Body of pancreas (tissue), 4 donors: ENCODE measurements at regions not wholly inside any gene's neighbourhood (a gene's known extent, or its start where the extent isn't known, plus 50 kb on each side); places are given as distances from the start of the nearest gene placed in this dataset.
A peak's percentile ranks its signal among the peaks of the same experiment; 100 is the strongest.

Experiments used
- ATAC-seq: fragments of 150-250 bp; one replicate; pipeline ENCODE4 v1.9.1; 2016
- DNase-seq, 4 donors: peaks; one replicate each; pipeline ENCODE4 v3.0.0-alpha.2; 2019
- H3K27ac ChIP-seq, 4 donors: fragments of 200-600 bp; sonication (generic); 1 replicate in 3 of 4; 2 replicates in 1 of 4; pipeline versions ENCODE4 v1.5.1 to v1.6.1; 2016 to 2019; ENCODE audit warnings: mild to moderate bottlenecking in 1 of 4, mixed read lengths in 1 of 4, moderate library complexity in 1 of 4
- H3K27me3 ChIP-seq, 2 donors: fragments of 200-600 bp; sonication (generic); one replicate each; pipeline ENCODE4 v1.6.0; 2016; ENCODE audit warnings: mild to moderate bottlenecking in 1 of 2
- H3K36me3 ChIP-seq, 2 donors: fragments of 200-600 bp; sonication (generic); replicated peaks in 1 of 2; 2 replicates each; pipeline ENCODE4 v1.5.1; 2016; ENCODE audit warnings: low read depth in 2 of 2; ENCODE audit not compliant: insufficient read depth in 1 of 2
- H3K4me1 ChIP-seq: fragments of 200-600 bp; sonication (generic); one replicate; pipeline ENCODE4 v1.6.0; 2016
- H3K4me3 ChIP-seq, 2 donors: fragments of 200-600 bp; sonication (generic); 1 replicate in 1 of 2; 2 replicates in 1 of 2; pipeline ENCODE4 v1.5.1; 2016 to 2019
- H3K9me3 ChIP-seq, 3 donors: fragments of 200-600 bp; sonication (generic); 1 replicate in 2 of 3; 2 replicates in 1 of 3; pipeline ENCODE4 v1.5.1; 2016
- POLR2A ChIP-seq, 3 donors: fragments of 450-650 bp; IDR thresholded peaks; one replicate each; pipeline ENCODE4 v1.6.1; 2016; ENCODE audit warnings: antibody characterized with exemption in 3 of 3, mild to moderate bottlenecking in 2 of 3
- WGBS, 2 donors: methylation state at CpG; one replicate each; pipeline ENCODE4 v1.1.5; 2017; 5-methylcytosine and 5-hydroxymethylcytosine counted together
- intact Hi-C: fragments of 100-400 bp; cut with DNase I; formaldehyde crosslinking; loops from one replicate; pipeline ENCODE4 v1.15.1; 2023
- TF ChIP-seq, protein P1 (sequence below), 7 experiments: fragments of 450-650 bp in 4 of 7; fragments of 200-600 bp in 3 of 7; sonication (generic) in 3 of 7; IDR thresholded peaks; one replicate each; pipeline ENCODE4 v1.5.1; 2016 to 2019; ENCODE audit warnings: antibody characterized with exemption in 7 of 7

DNA sequence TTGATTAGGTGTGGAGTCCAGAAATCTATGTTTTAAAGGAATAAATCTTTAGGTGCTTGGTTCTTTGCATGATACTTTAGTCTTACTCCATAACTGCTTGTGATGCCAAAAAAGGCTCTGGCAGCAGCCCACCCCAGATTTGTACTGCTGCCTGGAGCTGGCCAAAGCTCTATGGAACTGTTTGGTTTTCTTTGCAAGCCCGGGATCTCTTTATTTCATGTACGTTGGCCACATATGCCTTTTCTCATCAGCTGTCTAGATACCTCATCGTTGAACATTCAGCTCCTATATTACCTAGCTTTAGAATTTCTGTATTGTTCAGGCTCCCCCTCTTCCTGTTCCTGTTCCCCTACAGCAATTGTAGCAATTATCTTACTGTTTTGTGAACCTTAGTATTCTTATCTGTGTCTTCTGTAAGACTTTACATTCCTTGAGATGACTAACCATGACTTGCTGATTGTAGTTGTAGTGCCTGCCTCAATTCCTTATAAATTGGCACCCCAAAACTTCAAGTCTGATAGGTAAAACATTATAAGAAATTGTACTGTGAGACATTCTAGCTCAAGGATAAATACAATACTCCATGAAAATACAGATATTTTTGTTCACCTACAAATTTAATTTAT is 199.4 kb upstream of the GPRIN3 start:
- intact Hi-C loops = no loop called here
- Histone ChIP-seq H3K27me3 (no peaks in the 10 kb centered on the region), H3K9me3 (no peaks in the 10 kb centered on the region), H3K36me3 (no peaks in the 10 kb centered on the region), H3K4me1 (no peaks in the 10 kb centered on the region), H3K27ac (no peak overlapping the region), H3K4me3 (no peak overlapping the region)
- WGBS, 2 donors = 68 to 73% methylated on average over 3 of the region's 3 CpGs
- DNase-seq (no peak), ATAC-seq (no peak)
- TF ChIP-seq POLR2A (IDR thresholded peaks at IDR 0.05) = no peak
- TF ChIP-seq, protein P1, sequence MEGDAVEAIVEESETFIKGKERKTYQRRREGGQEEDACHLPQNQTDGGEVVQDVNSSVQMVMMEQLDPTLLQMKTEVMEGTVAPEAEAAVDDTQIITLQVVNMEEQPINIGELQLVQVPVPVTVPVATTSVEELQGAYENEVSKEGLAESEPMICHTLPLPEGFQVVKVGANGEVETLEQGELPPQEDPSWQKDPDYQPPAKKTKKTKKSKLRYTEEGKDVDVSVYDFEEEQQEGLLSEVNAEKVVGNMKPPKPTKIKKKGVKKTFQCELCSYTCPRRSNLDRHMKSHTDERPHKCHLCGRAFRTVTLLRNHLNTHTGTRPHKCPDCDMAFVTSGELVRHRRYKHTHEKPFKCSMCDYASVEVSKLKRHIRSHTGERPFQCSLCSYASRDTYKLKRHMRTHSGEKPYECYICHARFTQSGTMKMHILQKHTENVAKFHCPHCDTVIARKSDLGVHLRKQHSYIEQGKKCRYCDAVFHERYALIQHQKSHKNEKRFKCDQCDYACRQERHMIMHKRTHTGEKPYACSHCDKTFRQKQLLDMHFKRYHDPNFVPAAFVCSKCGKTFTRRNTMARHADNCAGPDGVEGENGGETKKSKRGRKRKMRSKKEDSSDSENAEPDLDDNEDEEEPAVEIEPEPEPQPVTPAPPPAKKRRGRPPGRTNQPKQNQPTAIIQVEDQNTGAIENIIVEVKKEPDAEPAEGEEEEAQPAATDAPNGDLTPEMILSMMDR (IDR thresholded peaks at IDR 0.05) = no peak

DNA sequence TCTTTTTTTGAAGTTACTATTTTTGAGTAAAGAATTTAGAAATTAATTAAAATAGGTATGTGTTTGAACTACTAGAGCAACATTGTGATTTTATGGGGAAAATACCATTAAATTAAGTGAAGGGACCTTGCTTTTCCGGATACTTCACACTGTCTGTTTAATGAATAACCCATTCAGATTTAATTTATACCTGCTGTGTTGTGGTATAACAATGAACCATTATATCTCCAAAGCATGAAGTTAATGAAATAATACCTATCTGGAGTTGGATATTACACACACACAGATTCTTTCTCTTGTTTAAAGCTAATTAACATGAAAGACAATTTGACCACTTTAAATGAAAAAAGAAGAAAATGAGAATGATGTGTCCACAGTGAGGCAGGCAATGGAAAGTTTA is 195.0 kb upstream of the GPRIN3 start:
- ATAC-seq (no peak), DNase-seq (no peak)
- Histone ChIP-seq H3K36me3 (no peaks in the 10 kb centered on the region), H3K9me3 (no peaks in the 10 kb centered on the region), H3K27me3 (no peaks in the 10 kb centered on the region), H3K4me3 (no peak overlapping the region), H3K27ac (peak overlapping the region in 1 of 4 donors; percentile 60), H3K4me1 (no peaks in the 10 kb centered on the region)
- 59% methylated on average over 1 of the region's 1 CpG for WGBS, 2 donors
- intact Hi-C loops = no loop called here
- no peak for TF ChIP-seq POLR2A (IDR thresholded peaks at IDR 0.05)
- TF ChIP-seq, protein P1 (IDR thresholded peaks at IDR 0.05) = no peak

DNA sequence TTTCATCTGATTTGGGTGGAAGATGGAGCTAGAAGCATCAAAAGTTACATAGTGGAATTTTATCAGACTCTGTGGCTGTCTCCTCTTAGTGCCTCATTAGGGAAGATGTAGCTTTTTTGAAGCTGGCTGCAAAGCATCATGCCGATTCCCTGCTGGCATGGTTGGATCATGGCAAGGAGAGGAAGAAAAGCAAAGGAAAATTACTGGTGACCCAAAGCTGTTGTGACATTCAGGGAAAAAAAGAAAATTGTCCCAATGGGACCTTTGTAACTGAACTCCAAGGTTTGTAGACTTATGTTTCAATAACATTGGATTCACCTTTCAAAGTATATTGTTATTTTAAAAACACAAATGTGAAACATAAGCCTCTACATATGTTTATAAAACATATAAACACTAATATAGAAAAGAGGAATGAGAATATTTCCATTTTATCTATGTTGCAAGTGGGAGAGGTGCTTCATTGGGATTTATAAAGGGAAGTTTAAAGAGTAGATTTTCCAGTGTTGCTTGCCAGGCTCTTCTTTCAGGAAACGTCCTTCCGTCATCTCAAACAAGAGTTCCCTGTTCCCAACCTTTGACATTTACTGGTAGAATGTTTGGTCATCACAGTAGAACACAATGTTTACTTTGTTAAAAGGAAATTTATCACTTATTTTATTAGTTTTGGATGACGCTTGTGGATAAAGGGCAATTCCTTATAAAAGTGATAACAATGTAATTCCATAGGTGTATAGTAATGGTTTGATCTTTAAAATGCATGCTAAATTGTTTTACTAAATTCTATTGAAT is 190.1 kb upstream of the GPRIN3 start:
- TF ChIP-seq, protein P1 (IDR thresholded peaks at IDR 0.05) = no peak
- no peak for TF ChIP-seq POLR2A (IDR thresholded peaks at IDR 0.05)
- ATAC-seq (peak; percentile 84), DNase-seq (peak in 1 of 4 donors; percentile 30)
- intact Hi-C loops = no loop called here
- Histone ChIP-seq H3K9me3 (no peaks in the 10 kb centered on the region), H3K4me1 (peaks cover 5% of the 10 kb centered on the region), H3K36me3 (no peaks in the 10 kb centered on the region), H3K27ac (peak overlapping the region in 3 of 4 donors; percentile 33 to 70 (median 54)), H3K27me3 (no peaks in the 10 kb centered on the region), H3K4me3 (no peak overlapping the region)
- WGBS, 2 donors = 32 to 33% methylated on average over 4 of the region's 4 CpGs

DNA sequence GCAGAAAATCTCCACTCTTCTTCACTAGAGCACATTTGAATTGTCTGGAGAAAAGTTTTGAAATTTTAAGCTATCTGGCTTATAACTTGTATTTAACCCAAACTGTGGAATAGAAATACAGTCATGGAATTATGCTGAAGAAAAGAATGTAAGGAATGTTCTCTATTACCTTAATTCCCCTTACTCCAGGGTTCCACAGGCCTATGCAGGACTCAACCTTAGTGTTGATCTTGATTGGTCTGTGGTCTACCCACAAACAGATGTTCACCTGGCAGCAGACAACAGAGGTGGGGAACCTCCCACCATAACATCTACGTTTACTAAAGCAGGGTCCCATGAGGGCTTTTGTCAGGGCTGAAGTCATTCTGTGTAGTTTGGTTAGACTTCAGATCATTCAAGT is 189.3 kb upstream of the GPRIN3 start:
- H3K9me3 ChIP-seq = no peaks in the 10 kb centered on the region
- TF ChIP-seq, protein P1 (IDR thresholded peaks at IDR 0.05) = no peak
- no peak for TF ChIP-seq POLR2A (IDR thresholded peaks at IDR 0.05)
- H3K4me1 ChIP-seq = peaks cover 5% of the 10 kb centered on the region
- intact Hi-C loops = no loop called here
- no peaks in the 10 kb centered on the region for H3K36me3 ChIP-seq
- H3K27me3 ChIP-seq = no peaks in the 10 kb centered on the region
- ATAC-seq = no peak
- DNase-seq = no peak
- no peak overlapping the region for H3K4me3 ChIP-seq
- 57 to 63% methylated on average over 1 of the region's 1 CpG for WGBS, 2 donors
- H3K27ac ChIP-seq = peak overlapping the region in 2 of 4 donors; percentile 33 to 70
